NCI-H82 treated with DMSO at 0.1 percent for 48 hours (cell line): ENCODE measurements at regions not wholly inside any gene's neighbourhood (a gene's known extent, or its start where the extent isn't known, plus 50 kb on each side); places are given as distances from the start of the nearest gene placed in this dataset.
A peak's percentile ranks its signal among the peaks of the same experiment; 100 is the strongest.
"Not testable (repeated sequence)": the region's sequence is repeated elsewhere in the genome, so short reads cannot be mapped to it uniquely, and the experiment has no call there.

Source experiments
- DNase-seq: peaks from one replicate; lab custom pipeline; 2025; ENCODE audit not compliant: unreplicated experiment; lab: John Stamatoyannopoulos, UW

DNA sequence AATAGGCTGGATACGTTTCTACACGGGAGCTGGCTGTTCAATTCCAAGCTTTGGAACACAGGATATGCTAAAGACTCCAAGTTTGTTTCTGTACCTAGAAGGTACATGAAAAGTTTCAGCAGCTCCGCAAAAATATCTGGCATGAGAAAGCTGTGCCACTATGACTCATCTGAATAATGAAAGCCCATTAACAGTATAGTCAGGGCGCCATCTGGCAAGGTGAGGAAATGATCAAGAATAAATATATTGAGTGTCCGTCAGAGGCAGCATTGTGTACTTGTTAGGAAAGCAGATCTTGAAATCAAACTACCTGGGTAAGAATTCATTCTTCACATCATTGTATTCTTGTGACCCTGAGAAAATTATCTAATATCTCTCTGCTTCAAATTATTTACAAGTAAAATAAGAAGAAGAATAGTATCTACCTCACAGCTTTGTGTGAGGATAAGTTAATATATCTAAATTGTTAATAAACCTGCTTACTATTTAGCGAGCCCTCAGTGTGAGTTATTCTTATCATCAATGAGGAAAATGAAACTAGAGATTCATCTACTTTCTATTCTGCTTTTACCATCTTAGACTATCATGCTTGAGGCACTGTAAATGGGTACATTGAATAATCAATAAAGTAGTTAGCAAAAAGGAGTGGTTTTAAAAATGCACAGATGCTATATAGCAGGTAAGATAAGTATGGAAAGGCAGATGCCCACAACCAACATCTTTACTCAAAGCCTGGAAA is 53.5 kb downstream of the FSCB start:
- peak; percentile 11 for DNase-seq

DNA sequence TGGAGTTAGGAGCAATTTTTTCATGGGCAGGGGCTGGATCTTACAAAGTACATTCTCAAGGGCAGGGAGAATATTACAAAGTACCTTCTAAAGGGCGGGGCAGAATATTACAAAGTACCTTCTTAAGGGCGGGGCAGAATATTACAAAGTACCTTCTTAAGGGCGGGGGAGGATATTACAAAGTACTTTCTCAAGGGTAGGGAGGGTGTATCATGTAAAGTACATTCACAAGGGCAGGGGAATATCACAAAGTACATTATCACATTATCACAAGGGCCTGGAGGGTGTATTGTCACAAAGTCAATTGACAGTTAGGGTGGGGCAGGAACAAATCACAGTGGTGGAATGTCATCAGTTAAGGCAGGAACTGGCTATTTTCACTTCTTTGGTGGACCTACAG is 56.9 kb downstream of the FSCB start:
- DNase-seq, result not testable (repeated sequence)

GRCh38 chr14:44449680-44450079 is 57.4 kb downstream of the FSCB start:
- DNase-seq, result no peak

GRCh38 chr14:44448951-44449358 is 58.1 kb downstream of the FSCB start:
- no peak for DNase-seq

GRCh38 chr14:44446965-44447364 is 60.1 kb downstream of the FSCB start:
- DNase-seq, result no peak

DNA sequence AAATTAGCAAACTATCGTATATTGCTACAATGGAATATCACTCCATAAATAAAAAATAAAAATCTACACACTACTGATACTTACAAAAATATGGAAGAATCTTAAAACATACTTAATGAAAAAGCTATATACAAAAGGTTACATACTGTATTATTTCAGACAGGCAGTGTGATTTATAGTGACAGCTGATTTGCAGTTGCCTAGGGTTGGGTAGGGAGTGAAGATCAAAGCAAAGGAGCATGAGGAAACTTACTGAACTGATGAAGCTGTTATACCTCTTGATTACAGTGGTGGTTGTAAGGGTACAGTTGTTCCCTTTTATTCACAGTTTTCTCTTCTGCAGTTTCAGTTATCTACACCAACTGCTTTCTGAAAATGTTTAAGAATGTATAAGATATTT is 62.6 kb downstream of the FSCB start:
- DNase-seq, result no peak

- DNase-seq, result no peak
Measured at GRCh38 chr14:44438936-44439335, 68.1 kb downstream of the FSCB start.

DNA sequence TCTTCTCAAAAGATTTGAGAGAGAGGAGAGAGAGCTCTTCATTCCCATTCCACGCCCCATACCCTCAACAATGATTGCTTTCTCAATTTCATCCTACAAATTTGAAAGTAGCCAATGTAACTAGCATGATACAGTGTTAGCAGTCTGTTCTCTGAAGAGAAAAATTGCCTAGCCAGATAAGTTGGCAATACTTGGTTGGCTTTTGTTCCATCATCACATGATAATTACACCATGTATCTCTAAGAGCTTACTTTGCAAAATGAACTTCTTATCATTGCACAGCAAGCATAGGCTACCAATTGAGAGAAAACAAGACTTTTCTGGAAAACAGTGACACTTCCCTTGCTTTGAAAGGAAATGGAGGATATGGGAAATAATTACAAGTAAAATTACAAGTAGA is 68.9 kb downstream of the FSCB start:
- DNase-seq, result no peak

DNA sequence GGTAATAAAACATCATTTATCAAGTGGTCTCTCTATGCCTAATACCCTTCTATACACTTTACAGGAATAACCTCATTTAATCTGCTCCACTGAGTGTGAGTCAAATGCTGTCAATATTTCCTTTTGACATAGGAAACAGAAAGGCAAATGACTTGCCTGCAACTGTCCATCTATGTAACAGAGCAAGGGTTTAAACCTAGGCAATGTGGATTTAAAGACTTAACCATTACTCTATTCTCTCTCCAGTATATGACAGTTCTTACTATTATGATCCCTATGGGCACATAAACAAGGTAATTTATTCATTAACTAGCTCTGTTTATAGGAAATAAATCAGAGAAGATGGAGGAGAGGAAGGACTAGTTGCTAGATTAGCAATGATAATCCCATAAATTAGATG is 70.6 kb downstream of the FSCB start:
- no peak for DNase-seq

DNA sequence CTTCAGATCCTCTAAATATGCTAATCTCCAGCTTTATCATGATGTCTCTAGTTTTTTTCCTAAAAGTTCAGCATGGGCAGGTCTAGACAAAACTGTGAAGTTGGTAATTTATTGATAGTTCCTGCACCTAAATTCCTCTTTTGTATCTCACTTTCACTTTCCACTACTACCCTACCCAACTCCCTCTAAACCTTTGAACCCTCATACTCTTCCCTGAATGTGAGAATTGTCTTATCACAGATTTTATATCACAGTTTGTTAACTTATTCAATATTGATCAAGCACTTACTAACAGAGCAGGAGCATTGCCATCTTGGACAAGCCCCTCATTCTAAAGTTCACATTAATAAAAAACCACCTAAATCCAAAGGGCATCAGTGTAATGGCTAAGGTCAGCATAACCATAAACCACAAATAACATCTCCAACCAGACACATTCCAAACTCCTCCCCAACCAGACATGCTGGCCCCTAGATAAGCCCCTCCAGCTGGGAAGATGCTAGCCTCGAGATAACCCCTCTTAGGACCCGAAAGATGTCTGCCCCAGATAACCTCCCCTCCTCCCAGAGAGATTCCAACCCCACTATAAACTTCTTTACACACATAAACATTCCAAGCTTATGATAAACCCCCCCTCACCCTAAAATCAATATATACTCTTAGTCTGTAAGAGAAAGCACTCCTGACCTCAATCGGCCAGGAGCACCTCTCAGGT is 78.7 kb downstream of the FSCB start:
- DNase-seq, result no peak

DNA sequence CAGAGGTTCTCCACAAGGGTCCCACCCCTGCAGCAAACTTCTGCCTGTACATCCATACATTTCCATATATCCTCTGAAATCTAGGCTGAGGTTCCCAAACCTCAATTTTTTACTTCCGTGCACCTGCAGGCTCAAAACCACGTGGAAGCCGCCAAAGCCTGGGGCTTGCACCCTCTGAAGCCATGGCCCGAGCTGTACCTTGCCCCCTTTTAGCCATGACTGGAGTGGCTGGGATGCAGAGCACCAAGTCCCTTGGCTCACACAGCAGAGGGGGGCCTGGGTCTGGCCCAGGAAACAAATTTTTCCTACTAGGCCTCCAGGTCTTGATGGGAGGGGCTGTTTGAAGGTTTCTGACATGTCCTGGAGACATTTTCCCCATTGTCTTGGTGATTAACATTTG is 84.4 kb downstream of the FSCB start:
- DNase-seq, result no peak

DNA sequence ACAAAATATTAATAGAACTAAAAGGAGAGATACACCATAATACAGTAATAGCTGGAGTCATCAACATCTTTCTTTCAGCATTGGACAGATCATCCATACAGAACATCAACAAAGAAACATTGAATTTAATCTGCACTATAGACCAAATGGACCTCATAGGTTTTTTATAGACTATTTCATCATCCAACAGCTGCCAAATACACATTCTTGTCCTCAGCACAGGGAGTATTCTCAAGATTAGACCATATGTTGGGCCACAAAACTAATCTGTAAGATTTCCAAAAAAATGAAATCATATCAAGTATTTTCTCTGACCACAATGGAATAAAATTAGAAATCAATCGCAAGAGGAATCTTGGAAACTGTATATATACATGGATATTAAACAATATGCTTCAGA is 86.9 kb downstream of the FSCB start:
- DNase-seq, result no peak

DNA sequence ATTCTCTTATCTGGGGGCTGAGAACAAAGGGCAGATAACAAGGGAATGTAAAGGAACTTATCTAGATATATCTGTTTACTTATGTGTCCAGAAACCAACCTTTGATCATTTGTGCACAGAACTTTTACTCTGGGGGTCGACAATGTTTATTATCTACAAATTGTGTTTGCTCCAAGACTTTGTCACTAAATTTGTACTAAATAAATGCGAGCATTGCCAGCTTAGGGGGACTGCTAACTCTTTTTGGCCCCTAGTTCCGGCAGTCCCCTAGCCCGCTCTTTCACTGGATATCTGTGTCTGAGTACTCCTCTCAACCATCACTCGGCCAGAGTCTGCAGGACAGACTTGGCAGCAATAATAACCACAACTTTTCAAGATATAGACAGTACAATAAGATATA is 88.2 kb downstream of the FSCB start:
- DNase-seq, result no peak

DNA sequence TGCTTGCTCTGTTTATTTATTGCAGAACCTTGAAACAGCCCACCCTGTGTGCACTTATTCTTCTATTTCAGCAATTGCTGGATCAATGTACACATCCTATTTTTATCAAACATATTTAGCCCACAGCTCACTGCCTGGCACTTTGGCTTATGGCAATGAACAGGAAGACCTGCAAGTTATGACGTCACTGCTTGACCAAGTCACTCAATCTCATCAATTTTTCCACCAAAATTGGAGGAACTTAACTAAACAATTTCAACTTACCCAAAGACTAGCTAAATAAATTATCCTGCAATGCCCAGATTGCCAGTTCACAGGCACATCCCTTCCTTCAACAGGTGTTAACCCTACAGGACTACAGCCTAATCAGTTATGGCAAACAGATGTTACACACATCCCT is 89.3 kb downstream of the FSCB start:
- DNase-seq, result no peak

DNA sequence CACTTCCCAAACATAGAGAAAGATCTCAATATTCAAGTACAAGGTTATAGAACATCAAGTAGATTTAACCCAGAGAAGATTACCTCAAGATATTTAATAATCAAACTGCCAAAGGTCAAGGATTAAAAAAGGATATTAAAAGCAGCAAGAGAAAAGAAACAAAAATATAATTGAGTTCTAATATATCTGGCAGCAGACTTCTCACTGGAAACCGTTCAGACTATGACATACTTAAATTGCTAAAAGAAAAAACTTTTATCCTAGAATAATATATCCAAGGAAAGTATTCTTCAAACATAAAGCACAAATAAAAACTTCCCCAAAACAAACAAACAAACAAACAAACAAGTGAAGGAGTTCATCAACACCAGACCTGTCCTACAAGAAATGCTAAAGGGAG is 92.4 kb downstream of the FSCB start:
- no peak for DNase-seq

DNA sequence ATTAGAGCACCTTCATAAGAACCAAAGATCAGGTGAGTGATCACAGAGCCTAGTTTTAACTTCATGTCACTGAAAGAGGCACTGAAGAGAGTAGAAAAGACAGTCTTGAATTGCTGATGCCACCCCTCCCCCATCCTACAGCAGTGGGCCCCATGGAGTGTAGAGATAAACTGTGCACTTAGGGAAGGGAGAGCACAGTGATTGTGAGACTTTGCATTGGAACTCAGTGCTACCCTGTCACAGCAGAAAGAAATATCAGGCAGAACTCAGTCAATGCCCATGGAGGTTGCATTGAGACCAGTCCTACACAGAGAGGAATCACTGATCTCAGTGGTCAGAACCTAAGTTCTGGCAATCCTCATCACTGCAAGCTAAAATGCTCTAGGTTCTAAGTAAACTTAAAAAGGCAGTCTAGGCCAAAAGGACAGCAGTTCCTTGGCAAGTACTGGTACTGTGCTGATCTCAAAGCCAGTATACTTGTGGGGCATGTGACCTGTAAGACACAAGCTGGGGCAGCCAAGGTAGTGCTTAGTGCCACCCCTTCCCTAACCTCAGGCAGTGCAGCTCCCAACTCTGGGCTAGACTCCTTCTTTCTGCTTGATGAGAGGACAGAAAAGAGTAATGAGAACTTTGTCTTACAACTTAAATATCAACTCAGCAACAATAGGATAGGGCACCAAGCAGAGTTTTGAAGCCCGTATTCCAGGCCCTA is 94.1 kb downstream of the FSCB start:
- no peak for DNase-seq

DNA sequence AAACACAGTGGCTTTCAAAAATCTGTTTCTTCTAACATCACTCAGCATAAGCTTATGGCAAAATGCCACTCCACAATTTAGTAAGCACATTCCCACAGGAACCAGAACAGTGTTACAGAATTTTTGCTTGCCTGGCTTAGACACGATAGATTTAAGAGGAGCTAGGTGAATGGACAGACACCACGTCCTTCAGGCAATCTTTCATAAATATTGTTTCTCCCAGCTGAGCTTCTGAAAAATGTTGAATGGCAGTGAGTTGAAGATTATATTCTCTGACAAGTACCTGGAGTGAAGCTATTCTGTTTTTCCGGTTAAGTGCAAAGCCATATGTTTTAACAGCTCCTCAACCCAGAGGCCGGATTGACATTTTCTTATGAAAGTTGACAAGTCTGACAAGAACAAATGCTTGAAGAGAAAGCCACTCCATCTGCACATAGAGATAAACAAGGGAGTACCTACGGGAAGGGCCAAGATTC is 102.0 kb downstream of the FSCB start:
- no peak for DNase-seq

DNA sequence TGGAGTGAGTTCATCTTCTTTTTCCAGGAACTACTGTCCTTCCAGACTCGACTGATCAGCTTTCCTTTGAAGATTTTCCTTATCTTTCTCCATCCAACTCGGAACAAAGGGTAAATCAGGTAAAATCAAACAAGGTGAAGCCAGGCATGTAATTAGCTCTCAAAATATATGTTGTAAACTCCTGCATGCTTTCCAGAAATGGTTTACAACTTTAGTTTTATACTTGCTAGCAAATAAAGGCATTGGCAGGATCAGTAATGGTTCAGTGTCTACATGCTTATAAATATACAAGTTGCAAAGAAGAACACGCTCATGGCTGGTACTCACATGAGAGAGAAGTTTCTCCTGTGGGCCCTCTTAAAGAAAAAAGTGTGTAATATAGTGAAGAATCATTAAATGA is 102.5 kb downstream of the FSCB start:
- no peak for DNase-seq

- DNase-seq, result no peak
Measured at GRCh38 chr14:44404036-44404435, 103.0 kb downstream of the FSCB start.

- DNase-seq, result no peak
Measured at GRCh38 chr14:44403193-44403592, 103.9 kb downstream of the FSCB start.

DNA sequence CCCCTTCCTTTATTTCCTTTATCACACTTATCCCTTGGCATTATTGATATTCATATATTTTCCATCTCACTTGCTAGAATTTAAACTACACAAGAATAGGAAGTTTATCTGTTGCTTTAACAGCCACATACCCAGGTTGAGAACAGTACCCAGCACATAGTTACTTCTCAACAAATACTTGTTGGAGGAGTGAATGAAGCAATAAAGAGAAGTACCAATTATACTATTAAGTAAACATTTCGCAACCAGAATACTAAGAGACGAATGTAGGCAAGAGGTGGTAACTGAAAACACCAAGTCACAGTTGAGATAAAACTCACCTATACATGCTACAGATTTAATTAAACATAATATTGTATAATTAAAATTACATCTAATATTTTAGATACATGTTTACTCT is 110.9 kb downstream of the FSCB start:
- DNase-seq, result no peak

DNA sequence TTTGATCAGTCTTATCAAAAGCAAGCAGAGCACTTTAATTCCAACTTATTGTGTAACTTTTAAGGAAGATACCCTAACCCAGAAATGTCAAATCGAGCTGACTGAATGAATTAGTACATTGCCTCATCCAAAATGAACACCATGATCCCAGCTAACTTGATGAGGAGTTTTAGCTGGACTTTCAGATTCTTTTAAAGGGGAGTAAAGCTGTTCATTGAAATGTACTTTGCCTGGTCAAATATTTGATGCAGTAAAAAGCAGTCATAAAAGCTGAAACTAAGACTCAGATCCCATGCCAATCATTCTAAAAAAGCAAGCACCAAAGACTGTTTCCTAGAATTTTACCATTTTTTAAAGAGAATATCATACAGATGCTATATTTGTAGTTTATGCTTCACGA is 114.1 kb downstream of the FSCB start:
- DNase-seq, result no peak
